Central memory CD8-positive, alpha-beta T cell (primary cell): ENCODE measurements at regions not wholly inside any gene's neighbourhood (a gene's known extent, or its start where the extent isn't known, plus 50 kb on each side); places are given as distances from the start of the nearest gene placed in this dataset.

Experiments
- ATAC-seq: fragments of 150-1000 bp; cut with Tn5 transposase; replicated peaks from 2 replicates; pipeline ENCODE4 v1.10.0; 2022; ENCODE audit warnings: mild to moderate bottlenecking, moderate FRiP score, moderate number of reproducible peaks; ENCODE audit not compliant: poor library complexity, severe bottlenecking; ENCODE audit errors: extremely low read depth
- DNase-seq, 2 donors: peaks; one replicate each; pipeline ENCODE4 v3.0.0; 2021; ENCODE audit warnings: low spot score in 2 of 2
- H3K27ac Mint-ChIP-seq: one replicate; pipeline ENCODE4 v1.8.0; 2022; ENCODE audit warnings: low read depth, mild to moderate bottlenecking, moderate library complexity, mixed read lengths
- H3K27me3 Mint-ChIP-seq: one replicate; pipeline ENCODE4 v1.8.0; 2022; ENCODE audit warnings: mixed read lengths
- H3K36me3 Mint-ChIP-seq: one replicate; pipeline ENCODE4 v1.8.0; 2022; ENCODE audit warnings: mild to moderate bottlenecking, moderate library complexity, mixed read lengths; ENCODE audit not compliant: insufficient read depth
- H3K4me1 Mint-ChIP-seq: one replicate; pipeline ENCODE4 v1.8.0; 2022; ENCODE audit warnings: mixed read lengths
- H3K4me3 Mint-ChIP-seq: one replicate; pipeline ENCODE4 v1.8.0; 2022; ENCODE audit warnings: mild to moderate bottlenecking, moderate library complexity, mixed read lengths
- H3K9me3 Mint-ChIP-seq: one replicate; pipeline ENCODE4 v1.8.0; 2022; ENCODE audit warnings: mixed read lengths

DNA sequence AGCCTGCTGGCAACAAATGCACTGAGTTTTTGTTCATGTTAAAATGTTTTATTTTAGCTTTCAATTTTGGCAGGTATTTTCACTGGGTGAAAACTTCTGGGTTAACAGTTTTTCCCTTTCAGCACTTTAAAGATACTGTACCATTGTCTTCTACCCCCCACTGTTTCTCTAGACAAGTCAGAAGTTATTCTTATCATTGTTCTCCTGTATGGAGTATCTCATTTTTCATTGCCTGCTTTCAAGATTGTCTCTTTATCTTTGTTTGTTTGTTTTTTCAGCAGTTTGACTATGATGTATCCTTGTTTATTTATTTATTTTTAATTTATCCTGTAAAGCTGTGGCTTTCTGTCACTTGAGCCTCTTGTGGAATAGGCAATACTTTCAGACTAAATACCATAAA, 277.0 kb downstream of the ICOS start:
- Mint-ChIP-seq H3K27me3 (peaks cover 33% of the 10 kb centered on the region), H3K36me3 (no peaks in the 10 kb centered on the region), H3K27ac (no peak overlapping the region), H3K9me3 (peaks cover 9% of the 10 kb centered on the region), H3K4me3 (no peak overlapping the region), H3K4me1 (no peaks in the 10 kb centered on the region)
- DNase-seq (no peak), ATAC-seq (no peak)

DNA sequence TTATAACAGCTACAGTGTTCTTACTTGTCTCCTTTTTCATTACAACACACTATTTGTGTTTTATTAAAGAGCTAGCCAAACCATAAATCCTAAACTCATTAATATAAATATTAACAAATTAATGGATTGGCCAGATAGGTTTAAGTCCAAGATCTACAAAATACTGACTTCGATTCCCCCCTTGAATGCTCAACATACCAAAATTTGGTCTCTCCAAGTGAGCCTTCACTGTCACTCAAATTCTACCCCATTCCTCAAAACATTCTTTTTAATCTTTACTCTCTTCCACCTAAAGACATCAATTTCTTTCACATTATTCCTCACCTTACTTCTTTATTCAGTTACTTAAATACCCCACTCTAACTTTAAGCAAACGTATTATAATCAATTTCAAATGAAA, 281.5 kb downstream of the ICOS start:
- ATAC-seq: no peak
- H3K4me3 Mint-ChIP-seq: no peak overlapping the region
- H3K27me3 Mint-ChIP-seq: peaks cover 50% of the 10 kb centered on the region
- H3K9me3 Mint-ChIP-seq: peaks cover 9% of the 10 kb centered on the region
- no peak overlapping the region for H3K27ac Mint-ChIP-seq
- no peaks in the 10 kb centered on the region for H3K36me3 Mint-ChIP-seq
- H3K4me1 Mint-ChIP-seq: no peaks in the 10 kb centered on the region
- no peak for DNase-seq

GRCh38 chr2:204219196-204219595, 282.6 kb downstream of the ICOS start:
- no peak overlapping the region for H3K4me3 Mint-ChIP-seq
- ATAC-seq (no peak), DNase-seq (no peak)
- peaks cover 42% of the 10 kb centered on the region for H3K27me3 Mint-ChIP-seq
- H3K36me3 Mint-ChIP-seq: no peaks in the 10 kb centered on the region
- no peaks in the 10 kb centered on the region for H3K4me1 Mint-ChIP-seq
- peaks cover 3% of the 10 kb centered on the region for H3K9me3 Mint-ChIP-seq
- H3K27ac Mint-ChIP-seq: no peak overlapping the region

GRCh38 chr2:204220896-204221295, 284.3 kb downstream of the ICOS start:
- no peaks in the 10 kb centered on the region for H3K36me3 Mint-ChIP-seq
- DNase-seq (no peak), ATAC-seq (no peak)
- no peak overlapping the region for H3K27ac Mint-ChIP-seq
- H3K4me3 Mint-ChIP-seq: no peak overlapping the region
- H3K9me3 Mint-ChIP-seq: no peaks in the 10 kb centered on the region
- peaks cover 28% of the 10 kb centered on the region for H3K27me3 Mint-ChIP-seq
- H3K4me1 Mint-ChIP-seq: no peaks in the 10 kb centered on the region

- Mint-ChIP-seq H3K27me3 (peaks cover 39% of the 10 kb centered on the region), H3K4me3 (no peak overlapping the region), H3K9me3 (no peaks in the 10 kb centered on the region), H3K4me1 (no peaks in the 10 kb centered on the region), H3K27ac (no peak overlapping the region), H3K36me3 (peaks cover 1% of the 10 kb centered on the region)
- no peak for DNase-seq
- ATAC-seq: no peak
Observed at GRCh38 chr2:204223046-204223445, 286.5 kb downstream of the ICOS start.

GRCh38 chr2:204223544-204223943, 287.0 kb downstream of the ICOS start:
- Mint-ChIP-seq H3K27me3 (peaks cover 43% of the 10 kb centered on the region), H3K36me3 (peaks cover 1% of the 10 kb centered on the region), H3K27ac (no peak overlapping the region), H3K4me1 (no peaks in the 10 kb centered on the region), H3K4me3 (no peak overlapping the region), H3K9me3 (no peaks in the 10 kb centered on the region)
- ATAC-seq (no peak), DNase-seq (no peak)

GRCh38 chr2:204225671-204226073, 289.1 kb downstream of the ICOS start:
- H3K27me3 Mint-ChIP-seq: peaks cover 55% of the 10 kb centered on the region
- H3K36me3 Mint-ChIP-seq: peaks cover 1% of the 10 kb centered on the region
- no peak overlapping the region for H3K4me3 Mint-ChIP-seq
- no peaks in the 10 kb centered on the region for H3K4me1 Mint-ChIP-seq
- H3K9me3 Mint-ChIP-seq: no peaks in the 10 kb centered on the region
- no peak for DNase-seq
- ATAC-seq: no peak
- H3K27ac Mint-ChIP-seq: no peak overlapping the region

GRCh38 chr2:204226305-204226880, 289.8 kb downstream of the ICOS start:
- Mint-ChIP-seq H3K27me3 (peaks cover 56% of the 10 kb centered on the region), H3K4me1 (no peaks in the 10 kb centered on the region)

DNA sequence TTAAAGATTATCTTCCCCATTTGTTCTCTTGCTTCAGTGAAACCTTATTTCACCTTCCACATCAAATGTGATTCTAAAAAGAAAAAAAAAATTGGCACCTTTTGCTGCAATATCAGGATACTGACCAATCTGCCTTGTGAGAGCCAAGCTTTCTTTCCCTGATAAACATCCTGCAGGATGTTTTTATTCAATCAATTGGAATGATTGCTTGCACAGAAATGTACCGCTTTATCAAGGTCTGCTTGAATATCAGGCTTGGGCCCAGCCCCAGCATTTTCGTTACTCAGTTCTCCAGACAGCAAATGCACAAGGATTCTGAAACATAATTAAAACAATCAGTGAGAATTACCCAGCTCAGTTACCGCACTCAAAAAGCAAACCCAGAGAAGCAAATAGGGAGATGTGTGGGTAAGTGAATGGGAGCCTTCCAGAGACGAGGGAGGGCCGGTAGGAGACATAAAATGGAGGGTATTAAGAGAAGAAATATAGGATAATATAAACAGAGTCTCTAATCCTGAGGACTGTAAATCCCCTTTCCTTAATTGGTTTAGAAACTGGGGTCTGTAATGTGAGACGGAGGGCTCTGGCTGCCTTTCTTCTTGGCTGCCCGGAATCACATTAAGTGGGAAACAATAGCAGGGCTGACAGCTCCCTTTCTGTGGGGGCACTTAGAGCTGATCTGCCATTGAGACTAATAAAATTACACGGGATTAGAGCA, 291.8 kb downstream of the ICOS start:
- Mint-ChIP-seq H3K36me3 (peaks cover 1% of the 10 kb centered on the region), H3K27ac (no peak overlapping the region), H3K27me3 (peaks cover 44% of the 10 kb centered on the region), H3K4me1 (no peaks in the 10 kb centered on the region), H3K9me3 (no peaks in the 10 kb centered on the region), H3K4me3 (no peak overlapping the region)
- no peak for ATAC-seq
- DNase-seq: no peak

More at GRCh38 chr2:204226305-204226880, 289.8 kb downstream of the ICOS start:
- H3K27ac Mint-ChIP-seq: no peak overlapping the region
- H3K9me3 Mint-ChIP-seq: no peaks in the 10 kb centered on the region
- no peak overlapping the region for H3K4me3 Mint-ChIP-seq
- H3K36me3 Mint-ChIP-seq: peaks cover 1% of the 10 kb centered on the region
- DNase-seq: no peak
- ATAC-seq: no peak

DNA sequence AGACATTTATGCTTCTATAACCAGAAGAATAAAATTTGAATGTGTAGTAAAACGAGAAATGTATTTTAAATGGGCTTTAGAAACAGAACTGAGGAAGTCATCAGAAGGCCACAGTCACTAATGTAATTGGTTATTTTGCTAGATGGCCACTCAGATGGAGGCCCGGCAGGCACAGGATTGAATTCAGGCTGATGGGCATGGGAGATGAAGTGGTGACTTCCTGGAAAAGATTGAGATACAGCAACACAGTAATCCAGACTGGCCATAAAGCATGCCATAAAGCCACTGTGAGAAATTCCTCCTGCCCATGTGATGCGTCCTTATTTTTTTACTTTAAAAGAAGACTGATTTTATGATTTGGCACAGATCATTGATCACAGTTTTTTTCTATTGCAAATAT, 297.7 kb downstream of the ICOS start:
- Mint-ChIP-seq H3K4me1 (no peaks in the 10 kb centered on the region), H3K36me3 (no peaks in the 10 kb centered on the region), H3K27ac (no peak overlapping the region), H3K4me3 (no peak overlapping the region), H3K9me3 (no peaks in the 10 kb centered on the region), H3K27me3 (peaks cover 45% of the 10 kb centered on the region)
- DNase-seq: no peak
- ATAC-seq: no peak

- H3K4me3 Mint-ChIP-seq: no peak overlapping the region
- no peaks in the 10 kb centered on the region for H3K9me3 Mint-ChIP-seq
- no peak overlapping the region for H3K27ac Mint-ChIP-seq
- no peaks in the 10 kb centered on the region for H3K4me1 Mint-ChIP-seq
- H3K36me3 Mint-ChIP-seq: no peaks in the 10 kb centered on the region
- ATAC-seq (no peak), DNase-seq (no peak)
- peaks cover 45% of the 10 kb centered on the region for H3K27me3 Mint-ChIP-seq
Observed at GRCh38 chr2:204234879-204235278, 298.3 kb downstream of the ICOS start.

DNA sequence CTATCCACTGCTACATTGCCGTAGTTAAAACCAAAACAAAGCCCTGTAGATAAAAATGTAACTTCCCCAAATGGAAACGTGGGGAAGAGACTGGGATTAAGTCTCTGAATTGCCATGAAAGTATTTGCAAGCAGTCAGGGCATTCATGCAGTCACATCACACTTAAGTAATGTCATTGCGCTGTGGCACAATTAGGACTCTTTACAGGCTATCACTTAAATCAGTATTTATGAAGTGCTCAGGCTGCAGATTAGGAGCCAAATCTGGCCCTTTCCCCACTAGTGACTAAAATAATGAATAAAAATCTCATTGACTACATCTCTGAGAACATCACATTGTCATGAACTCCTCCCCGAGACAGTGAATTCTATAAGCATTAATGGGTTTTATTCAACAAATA, 300.9 kb downstream of the ICOS start:
- no peaks in the 10 kb centered on the region for H3K9me3 Mint-ChIP-seq
- no peak for ATAC-seq
- DNase-seq: no peak
- no peak overlapping the region for H3K27ac Mint-ChIP-seq
- no peaks in the 10 kb centered on the region for H3K4me1 Mint-ChIP-seq
- peaks cover 36% of the 10 kb centered on the region for H3K27me3 Mint-ChIP-seq
- H3K4me3 Mint-ChIP-seq: no peak overlapping the region
- no peaks in the 10 kb centered on the region for H3K36me3 Mint-ChIP-seq

GRCh38 chr2:204239411-204240165, 303.0 kb downstream of the ICOS start:
- Mint-ChIP-seq H3K27ac (no peak overlapping the region), H3K9me3 (no peaks in the 10 kb centered on the region), H3K36me3 (no peaks in the 10 kb centered on the region), H3K27me3 (peaks cover 38% of the 10 kb centered on the region), H3K4me3 (no peak overlapping the region), H3K4me1 (no peaks in the 10 kb centered on the region)
- ATAC-seq: no peak
- no peak for DNase-seq
